Right renal pelvis (tissue), 4 donors: ENCODE measurements at regions not wholly inside any gene's neighbourhood (a gene's known extent, or its start where the extent isn't known, plus 50 kb on each side); places are given as distances from the start of the nearest gene placed in this dataset.

ENCODE experiments used
- DNase-seq, 4 donors: peaks; one replicate each; pipeline ENCODE4 v3.0.0-alpha.2; 2013; ENCODE audit warnings: low read depth in 4 of 4, low spot score in 3 of 4, missing footprints in 1 of 4

GRCh38 chr3:187821616-187822317 is 76.5 kb upstream of the BCL6 start:
- no peak for DNase-seq

DNA sequence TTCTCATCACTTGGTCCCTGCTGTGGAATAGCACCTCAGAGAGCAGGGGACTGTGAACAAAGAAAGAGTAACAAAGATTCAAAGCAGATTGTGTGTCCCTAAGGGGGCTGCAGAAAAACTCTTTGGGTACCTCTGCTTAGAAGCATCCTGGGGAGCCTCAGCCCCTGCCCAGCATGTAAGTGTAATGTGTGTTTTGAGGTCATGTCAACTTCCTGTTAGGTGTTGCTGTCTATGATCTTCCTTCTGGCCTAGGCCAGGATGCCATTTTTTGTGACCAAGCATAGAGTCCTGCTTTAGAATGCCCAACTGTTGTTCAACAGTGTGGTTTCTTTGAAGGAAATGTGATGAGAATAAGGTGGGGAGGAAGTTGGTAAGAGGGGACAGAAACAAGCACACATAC is 77.1 kb upstream of the BCL6 start:
- no peak for DNase-seq

- DNase-seq: no peak
Measured at GRCh38 chr3:187823746-187824145, 78.5 kb upstream of the BCL6 start.

GRCh38 chr3:187827723-187828122 is 82.5 kb upstream of the BCL6 start:
- no peak for DNase-seq

GRCh38 chr3:187828579-187829452 is 83.5 kb upstream of the BCL6 start:
- DNase-seq: no peak

DNA sequence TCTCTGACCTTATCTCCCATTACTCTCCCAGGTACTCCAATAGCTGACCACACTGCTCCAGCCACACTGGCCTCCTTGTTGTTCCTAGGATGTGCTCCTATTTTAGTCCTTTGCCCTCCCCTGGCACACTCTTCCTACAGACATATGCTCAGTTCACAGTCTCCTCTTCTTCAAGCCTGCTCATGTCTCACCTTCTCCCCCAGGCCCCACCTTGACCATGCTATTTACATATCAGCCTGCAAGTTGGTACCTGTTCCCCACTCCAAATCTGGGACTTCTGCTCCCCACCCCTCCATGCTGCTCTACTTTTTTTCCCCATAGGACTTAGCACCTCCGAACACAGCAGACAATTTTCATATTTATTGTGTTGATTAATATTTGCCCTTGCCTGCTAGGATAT is 84.9 kb upstream of the BCL6 start:
- DNase-seq: no peak

GRCh38 chr3:187831125-187832051 is 86.1 kb upstream of the BCL6 start:
- no peak for DNase-seq

GRCh38 chr3:187832202-187832601 is 86.9 kb upstream of the BCL6 start:
- no peak for DNase-seq

DNA sequence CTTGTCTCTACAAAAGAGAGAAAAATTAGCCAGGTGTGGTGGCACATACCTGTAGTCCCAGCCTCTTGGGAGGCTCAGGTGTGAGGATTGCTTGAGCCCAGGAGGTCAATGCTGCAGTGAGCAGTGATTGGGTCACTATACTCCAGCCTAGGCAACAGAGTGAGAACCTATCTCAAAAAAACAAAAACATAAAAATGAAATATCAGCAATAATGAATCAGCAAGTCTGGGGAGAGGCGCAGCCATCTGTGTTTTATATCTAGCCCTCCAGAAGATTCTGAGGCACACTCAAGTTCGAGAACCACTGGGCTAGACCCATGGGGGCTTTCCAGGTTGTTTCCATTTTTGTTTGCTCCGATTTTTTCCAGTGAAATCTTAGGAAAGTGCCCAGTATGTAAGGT is 88.1 kb upstream of the BCL6 start:
- no peak for DNase-seq

DNA sequence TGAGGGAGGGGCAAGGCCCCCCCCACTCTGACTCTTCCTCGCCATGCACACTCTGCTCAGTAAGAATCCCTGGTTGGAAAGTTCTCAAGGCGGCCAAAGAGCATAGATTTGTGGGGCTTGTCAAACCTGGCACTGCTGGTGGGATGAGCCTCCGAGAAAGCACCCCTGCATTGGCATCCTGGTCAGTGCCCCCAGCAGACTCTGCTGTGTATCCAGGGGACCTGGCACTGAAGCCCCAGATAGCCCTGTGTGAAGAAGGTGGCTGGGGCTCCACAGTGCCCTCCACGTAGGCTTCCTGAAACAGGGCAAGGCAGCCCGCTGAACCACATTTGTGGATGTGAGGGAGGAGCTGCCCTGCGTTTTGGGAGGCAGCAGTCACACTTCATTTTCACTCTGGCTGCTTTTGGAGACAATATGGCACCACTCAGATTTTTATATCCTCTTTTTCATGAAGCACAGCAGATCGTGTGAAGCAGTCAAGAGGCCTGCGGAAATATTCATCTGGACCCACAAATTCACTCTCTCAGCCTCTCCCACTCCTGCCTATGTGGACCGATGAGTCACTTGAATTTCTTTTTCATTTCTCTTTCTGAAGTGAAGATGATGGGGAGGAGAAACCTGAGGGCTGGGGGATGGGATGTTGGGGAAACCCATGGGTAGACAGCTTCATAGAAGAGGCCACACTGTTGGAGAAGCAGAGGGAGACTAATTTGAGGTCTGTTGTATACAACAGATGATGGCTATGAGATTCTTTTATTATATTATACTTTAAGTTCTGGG is 88.7 kb upstream of the BCL6 start:
- DNase-seq: no peak

DNA sequence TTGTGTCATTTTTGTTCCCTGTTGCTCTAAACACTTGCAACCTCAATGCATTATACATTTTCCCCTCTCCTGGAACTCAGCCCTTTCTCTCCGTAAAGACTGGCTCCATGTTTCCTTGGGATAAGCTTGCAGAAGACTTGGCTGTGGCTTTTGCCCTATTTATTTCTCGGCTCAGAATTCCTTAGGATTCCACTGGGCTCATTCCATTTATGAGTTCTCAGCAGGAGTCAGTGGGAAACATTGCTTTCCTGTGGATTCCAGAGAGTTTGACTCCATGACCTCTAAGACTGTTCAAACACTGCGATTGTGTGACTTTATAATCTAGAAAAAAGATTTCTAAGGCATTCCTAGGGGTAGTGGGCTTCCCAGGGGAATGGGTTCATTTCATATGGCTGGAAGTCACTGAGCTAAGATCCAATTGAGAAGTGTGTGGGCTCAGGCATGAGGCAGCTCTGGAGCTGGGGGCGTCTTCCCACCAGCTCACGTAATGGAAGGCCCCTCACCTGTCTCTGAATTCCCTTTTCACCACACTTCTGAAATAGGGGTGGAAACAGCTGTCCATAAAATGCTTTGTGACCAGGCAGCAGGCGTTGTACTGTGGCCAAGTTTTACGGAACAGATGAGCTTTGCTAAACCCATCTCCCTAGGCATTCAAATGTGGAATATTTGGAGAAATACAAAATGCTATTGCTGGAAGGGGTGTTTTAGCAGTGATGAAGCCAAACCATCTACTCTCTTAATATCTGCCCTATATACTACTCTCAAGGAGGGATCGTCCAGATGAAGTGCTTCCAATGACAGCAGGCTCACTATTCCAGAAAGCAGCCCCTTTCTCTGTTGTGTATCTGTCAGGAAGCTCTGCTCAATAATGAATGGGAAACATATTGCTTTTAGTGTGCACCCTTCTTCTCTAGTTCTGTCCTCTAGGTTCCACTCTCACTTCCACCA is 91.8 kb upstream of the BCL6 start:
- DNase-seq: no peak

GRCh38 chr3:187838016-187838540 is 92.8 kb upstream of the BCL6 start:
- no peak for DNase-seq

GRCh38 chr3:187839422-187839821 is 94.2 kb upstream of the BCL6 start:
- DNase-seq: no peak

DNA sequence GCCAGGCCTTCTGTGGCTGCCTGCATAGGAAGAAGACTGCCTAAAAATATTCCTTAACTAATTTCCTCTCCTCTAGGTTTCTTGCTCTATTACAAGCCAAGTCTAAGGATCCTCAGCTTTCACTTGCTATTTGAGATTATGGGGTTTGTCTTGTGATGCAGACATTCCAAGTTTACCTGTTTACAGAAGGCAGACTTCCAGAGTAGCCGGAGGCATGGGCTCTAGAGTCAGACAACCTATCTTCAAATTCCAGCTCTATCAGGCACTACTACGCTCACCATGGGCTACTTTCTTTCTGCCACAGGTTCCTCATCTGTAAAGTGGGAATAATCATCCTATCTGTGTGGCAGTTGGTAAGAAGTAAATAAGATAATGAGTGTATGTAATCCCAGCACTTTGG is 95.6 kb upstream of the BCL6 start:
- no peak for DNase-seq

DNA sequence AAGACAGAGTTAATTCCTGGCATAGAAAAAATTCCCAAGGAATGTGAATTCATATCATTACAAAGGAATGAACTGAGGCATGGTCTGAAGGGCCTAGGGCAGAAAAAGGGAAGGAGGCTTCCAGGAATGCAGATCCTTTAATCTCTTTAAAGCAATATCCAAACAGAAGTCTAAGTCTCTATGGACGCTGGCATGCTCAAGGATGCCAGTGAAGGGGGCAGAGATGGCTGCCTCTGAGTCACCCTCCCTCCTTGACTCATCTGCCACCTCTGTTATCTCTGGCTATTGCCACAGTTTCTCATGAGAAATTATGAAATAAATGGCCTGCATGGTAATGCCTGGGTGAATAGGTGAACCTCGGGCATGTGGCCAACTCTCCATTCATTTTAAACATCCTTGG is 96.3 kb upstream of the BCL6 start:
- DNase-seq: no peak

DNA sequence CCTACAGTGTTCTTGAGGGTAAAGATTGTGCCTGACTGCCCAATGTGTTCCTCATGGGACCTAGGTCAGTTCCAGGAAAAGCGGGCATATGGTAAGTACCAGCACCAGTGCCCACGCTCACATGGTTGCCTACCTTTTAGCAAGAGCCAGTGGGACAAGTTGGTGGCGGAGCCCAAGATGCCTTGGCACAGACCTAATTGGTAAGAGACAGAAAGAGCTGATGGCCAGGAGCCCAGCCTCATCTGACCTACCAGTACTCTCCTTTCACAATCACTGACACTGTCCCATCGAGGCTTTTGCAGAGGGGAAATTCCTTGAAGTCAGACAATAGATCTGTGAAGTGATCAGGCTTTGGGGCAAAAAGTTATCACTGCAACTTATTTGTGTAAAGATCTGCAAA is 98.4 kb upstream of the BCL6 start:
- DNase-seq: no peak

- no peak for DNase-seq
Measured at GRCh38 chr3:187844708-187845107, 99.4 kb upstream of the BCL6 start.

- no peak for DNase-seq
Measured at GRCh38 chr3:187845826-187846225, 100.6 kb upstream of the BCL6 start.

DNA sequence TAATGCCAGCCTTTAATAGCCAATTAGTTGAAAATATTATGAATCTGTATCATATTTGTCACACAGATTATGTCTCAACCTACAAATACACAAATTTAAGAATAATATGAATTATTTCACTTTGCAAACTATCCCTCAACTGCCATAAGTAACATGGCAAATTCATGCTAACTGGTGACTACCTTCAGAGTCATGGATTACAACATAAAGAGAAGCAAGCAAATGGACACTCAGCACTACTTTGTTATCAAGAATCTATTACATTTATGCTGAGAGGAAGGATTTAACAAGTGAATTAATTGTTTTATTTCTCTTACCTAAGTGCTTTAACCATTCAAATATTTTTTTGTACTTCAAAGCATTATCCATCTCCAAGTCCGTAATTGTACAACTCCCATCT is 103.1 kb upstream of the BCL6 start:
- DNase-seq: no peak
